22Rv1 (cell line): ENCODE measurements at regions not wholly inside any gene's neighbourhood (a gene's known extent, or its start where the extent isn't known, plus 50 kb on each side); places are given as distances from the start of the nearest gene placed in this dataset.

Experiments used
- H3K27ac ChIP-seq: fragments of 450-650 bp; 2 replicates; pipeline ENCODE4 v1.5.1; 2017
- CTCF ChIP-seq: fragments of 450-650 bp; IDR thresholded peaks from 2 replicates; pipeline ENCODE4 v1.5.1; 2017; ENCODE audit warnings: mild to moderate bottlenecking
- ZFX ChIP-seq: fragments of 450-650 bp; IDR thresholded peaks from 2 replicates; pipeline ENCODE4 v1.6.1; 2017; ENCODE audit warnings: antibody characterized with exemption, borderline replicate concordance

- no peak overlapping the region for H3K27ac ChIP-seq
- TF ChIP-seq CTCF = no peak
- TF ChIP-seq ZFX = no peak
Observed at GRCh38 chr11:43545610-43546009, 134.9 kb upstream of the HSD17B12 start.

GRCh38 chr11:43546561-43547429 is 133.7 kb upstream of the HSD17B12 start:
- TF ChIP-seq ZFX = no peak
- TF ChIP-seq CTCF = no peak
- no peak overlapping the region for H3K27ac ChIP-seq

GRCh38 chr11:43547430-43547831 is 133.1 kb upstream of the HSD17B12 start:
- no peak overlapping the region for H3K27ac ChIP-seq
- TF ChIP-seq ZFX = no peak
- no peak for TF ChIP-seq CTCF

GRCh38 chr11:43547889-43548381 is 132.6 kb upstream of the HSD17B12 start:
- TF ChIP-seq ZFX (no peak), CTCF (no peak)
- no peak overlapping the region for H3K27ac ChIP-seq

- no peak overlapping the region for H3K27ac ChIP-seq
Observed at GRCh38 chr11:43548916-43549315, 131.6 kb upstream of the HSD17B12 start.

GRCh38 chr11:43549624-43550023 is 130.9 kb upstream of the HSD17B12 start:
- no peak for TF ChIP-seq ZFX
- no peak for TF ChIP-seq CTCF
- H3K27ac ChIP-seq = no peak overlapping the region

More at GRCh38 chr11:43548916-43549315, 131.6 kb upstream of the HSD17B12 start:
- TF ChIP-seq ZFX (no peak), CTCF (no peak)

GRCh38 chr11:43550714-43551113 is 129.8 kb upstream of the HSD17B12 start:
- no peak overlapping the region for H3K27ac ChIP-seq
- TF ChIP-seq ZFX (no peak), CTCF (no peak)
